HG02763 (cell line): ENCODE measurements at regions not wholly inside any gene's neighbourhood (a gene's known extent, or its start where the extent isn't known, plus 50 kb on each side); places are given as distances from the start of the nearest gene placed in this dataset.

ENCODE experiments used
- ATAC-seq: cut with Tn5 transposase; IDR thresholded peaks from one replicate; pipeline ENCODE4 v1.9.1; 2021; ENCODE audit warnings: mild to moderate bottlenecking, moderate library complexity; ENCODE audit not compliant: unreplicated experiment

- ATAC-seq: no peak
Observed at GRCh38 chr1:94734963-94735901, 84.9 kb upstream of the SLC44A3 start.

DNA sequence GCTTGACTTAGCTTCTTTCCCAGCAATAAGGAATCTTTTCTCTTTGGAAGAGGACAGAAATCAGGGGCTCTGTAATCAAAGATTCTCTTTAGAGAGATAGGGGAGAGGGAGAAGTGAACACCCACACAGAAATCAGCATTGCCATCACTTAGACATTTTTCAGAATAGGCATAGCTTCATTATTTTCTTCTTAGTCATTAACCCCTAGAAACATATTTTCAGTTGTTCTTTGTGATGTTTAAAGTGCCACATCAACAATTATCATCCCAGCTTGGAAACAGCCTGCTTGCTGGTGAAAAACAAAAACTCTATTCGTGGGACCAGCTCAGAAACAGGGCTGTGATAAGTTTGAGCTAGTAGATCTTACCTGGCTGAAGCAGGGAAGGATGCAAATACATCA is 88.3 kb upstream of the SLC44A3 start:
- no peak for ATAC-seq

DNA sequence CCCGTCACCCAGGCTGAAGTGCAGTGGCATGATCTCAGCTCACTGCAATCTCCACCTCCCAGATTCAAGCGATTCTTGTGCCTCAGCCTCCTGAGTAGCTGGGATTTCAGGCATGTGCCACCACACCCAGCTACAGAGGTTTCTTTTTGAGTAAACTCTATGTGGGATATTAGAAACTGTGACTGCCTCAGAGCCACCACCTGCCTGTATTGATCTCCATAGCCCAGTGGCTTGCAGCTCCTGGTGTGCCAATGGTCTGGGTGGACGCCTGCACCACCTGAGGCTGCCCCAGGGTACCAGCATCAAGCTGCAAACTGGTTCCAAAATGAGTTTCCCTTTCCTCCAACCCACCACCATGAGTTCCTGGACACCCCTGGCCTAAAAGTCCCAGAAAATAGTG is 89.7 kb upstream of the SLC44A3 start:
- no peak for ATAC-seq

DNA sequence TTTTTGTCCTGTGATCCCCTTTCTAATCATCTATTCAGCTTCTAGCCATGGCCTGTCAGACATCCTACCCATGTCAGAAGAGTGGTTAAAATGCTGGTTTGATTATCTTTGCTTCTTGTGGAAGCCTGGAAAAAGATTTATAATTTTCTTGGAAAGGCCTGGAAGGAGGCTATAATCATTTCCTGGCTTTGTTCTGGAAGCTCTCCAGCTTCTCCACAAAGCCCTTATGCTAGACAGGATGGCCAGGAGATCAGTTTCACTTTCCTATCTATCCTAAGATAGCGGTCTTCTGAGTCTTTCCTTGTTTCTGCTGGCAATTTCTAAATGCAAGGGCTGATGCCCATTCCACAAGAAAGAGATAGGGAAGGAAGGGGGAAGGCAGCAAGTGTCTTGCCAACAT is 90.9 kb upstream of the SLC44A3 start:
- ATAC-seq: no peak

DNA sequence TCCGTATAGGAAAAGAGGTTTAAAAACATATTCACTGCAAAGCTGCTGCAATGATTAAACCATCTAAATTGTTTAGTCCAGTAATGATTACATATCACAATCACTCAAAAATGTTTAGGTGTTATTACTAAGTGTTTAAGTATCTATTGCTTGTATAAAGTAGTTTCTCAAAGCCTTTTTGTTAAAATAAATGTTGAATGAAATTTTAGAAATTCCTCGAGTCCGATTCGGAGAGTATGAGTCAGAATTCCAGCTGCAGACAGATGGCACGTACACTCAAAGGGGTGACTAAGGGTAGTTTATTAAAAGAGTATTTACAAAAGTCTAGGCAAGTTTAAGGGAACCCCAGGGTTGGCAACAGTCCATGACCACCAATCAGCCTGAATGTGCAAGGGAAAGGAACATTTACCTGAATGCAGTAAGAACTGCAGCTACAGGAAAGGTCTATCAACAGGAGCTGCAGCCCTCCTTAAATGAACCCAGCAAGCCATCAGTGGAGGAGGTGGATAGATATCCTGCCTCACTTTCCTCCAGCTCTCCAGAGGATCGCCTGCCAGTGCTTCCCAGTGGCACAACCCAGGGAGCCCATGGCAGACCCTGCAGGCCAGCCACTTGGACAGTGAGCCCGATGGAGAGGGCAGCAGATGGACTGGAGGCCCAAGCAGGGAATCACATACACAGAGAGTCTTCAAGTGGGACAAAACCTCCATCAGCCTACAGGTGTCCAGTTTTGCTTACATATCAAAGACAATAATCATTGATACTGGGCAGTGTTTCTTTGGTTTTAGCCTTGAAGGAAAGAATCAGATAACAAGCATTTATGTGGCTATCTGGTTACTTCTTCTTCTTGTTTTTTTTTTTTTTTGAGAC is 92.1 kb upstream of the SLC44A3 start:
- no peak for ATAC-seq

- no peak for ATAC-seq
Observed at GRCh38 chr1:94726981-94727685, 93.0 kb upstream of the SLC44A3 start.

GRCh38 chr1:94725566-94725965 is 94.6 kb upstream of the SLC44A3 start:
- ATAC-seq: no peak

GRCh38 chr1:94723894-94724293 is 96.3 kb upstream of the SLC44A3 start:
- no peak for ATAC-seq

DNA sequence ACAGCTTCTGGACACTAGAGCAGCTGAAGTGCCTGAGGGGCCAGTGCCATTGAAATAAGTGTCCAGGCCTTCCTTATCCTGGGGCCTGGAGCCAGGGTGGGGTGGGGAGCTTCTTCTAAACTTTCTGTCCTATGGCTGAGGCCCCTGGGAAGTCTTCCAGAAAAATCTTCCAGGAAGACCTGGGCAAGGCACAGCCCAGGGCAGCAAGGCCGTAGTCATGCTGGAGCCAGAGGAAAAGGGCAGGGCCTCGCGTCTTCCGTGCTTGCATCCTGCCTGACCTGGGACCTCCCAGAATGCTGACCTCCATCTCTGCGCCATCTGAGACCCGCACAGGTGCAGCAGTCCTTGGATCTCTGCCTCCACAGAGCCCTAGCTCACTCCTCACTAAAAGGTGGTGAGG is 96.7 kb upstream of the SLC44A3 start:
- no peak for ATAC-seq

DNA sequence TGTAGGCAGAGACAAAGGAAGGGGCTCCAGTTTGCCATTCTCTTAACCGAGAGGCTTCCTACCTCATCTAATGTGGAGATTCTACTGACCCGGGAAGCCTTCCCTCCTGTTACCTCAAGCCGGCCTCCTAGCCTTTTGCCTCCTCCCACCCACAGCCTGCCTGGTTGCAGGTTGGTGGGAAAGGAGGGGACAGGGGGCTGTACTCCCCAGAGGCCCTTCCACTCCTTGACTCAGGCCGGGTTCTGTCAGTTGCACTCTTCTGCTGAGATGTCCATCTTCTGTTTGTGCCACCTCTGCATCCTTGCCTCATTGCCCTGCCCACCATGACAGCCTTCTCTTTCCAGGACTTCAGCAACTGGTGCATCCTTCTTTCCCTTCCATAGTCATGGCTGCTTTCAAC is 98.0 kb upstream of the SLC44A3 start:
- no peak for ATAC-seq

GRCh38 chr1:94721240-94721639 is 98.9 kb upstream of the SLC44A3 start:
- ATAC-seq: peak; percentile 34

- ATAC-seq: peak; percentile 98
Observed at GRCh38 chr1:94719926-94720793, 100.0 kb upstream of the SLC44A3 start.

- no peak for ATAC-seq
Observed at GRCh38 chr1:94716965-94717364, 103.2 kb upstream of the SLC44A3 start.

DNA sequence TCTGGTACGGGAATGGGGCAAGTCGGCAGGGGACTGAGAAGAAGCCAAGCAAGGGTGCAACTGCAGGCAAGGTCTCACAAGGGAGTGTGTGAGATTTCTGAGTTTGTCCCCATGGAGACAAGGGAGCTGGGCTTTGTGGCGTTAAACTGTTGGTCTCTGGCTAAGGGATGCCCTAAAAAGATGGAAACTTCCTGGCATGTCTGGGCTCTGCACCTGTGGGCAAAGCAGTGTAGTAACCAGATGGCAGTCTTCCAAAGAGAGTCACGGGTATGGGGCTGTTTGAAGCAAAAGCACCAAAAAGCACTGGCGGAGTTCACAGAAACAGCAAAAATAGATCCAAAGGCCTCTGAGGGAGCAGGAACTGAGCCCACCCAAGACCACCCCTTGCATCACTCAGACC is 104.8 kb upstream of the SLC44A3 start:
- no peak for ATAC-seq

- ATAC-seq: no peak
Observed at GRCh38 chr1:94714552-94714951, 105.6 kb upstream of the SLC44A3 start.

DNA sequence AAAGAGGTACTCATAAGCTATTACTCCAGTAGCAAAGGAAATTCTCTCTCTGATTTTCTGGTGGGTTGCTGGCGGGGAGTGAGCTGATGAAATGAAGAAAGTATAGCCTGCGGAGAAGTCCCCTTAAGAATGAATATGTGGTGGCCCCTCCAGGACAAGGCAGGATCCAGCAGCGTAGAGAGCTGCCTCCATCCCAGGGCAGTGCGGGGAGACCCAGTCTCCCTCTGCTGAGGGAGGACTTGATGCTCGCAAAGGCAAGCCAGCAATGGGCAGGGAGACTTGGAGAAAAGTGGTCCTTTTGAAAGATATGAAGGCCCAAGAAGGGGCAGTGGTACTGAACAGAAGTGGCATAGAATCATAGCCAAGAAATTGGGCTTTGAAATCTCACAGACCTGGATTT is 106.0 kb upstream of the SLC44A3 start:
- no peak for ATAC-seq

DNA sequence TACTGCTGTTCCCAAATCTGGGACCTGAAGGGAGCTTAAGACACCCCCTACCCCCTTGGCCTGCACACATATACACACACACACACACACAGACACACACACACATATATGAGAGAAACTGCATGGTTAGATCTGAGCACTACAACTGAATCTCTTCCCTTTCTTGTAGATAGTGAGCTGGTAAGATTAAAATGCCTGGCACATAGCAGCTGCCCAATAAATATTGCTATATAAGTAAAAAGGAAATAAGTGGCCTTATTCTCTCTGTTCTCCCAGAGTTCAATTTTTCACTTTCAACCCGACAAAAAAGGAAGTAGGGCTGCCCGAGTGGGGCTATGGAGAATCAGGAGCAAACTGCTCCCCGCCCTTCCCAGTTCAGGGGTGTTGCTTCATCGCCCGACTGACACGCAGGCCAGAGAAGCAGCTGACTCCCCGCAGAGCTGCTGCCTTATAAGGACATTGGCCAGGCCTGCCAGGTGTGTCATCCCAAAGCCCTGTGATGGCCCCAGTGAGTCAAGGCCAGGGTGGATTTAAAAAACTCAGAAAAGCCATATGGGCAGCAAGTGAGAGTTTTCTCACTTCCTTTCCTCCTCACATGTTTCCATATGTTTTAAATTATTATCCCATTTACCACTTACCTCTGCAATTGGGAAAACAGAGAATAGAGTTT is 106.5 kb upstream of the SLC44A3 start:
- peak; percentile 80 for ATAC-seq

GRCh38 chr1:94709891-94710581 is 110.1 kb upstream of the SLC44A3 start:
- no peak for ATAC-seq

- ATAC-seq: no peak
Observed at GRCh38 chr1:94708811-94709210, 111.3 kb upstream of the SLC44A3 start.
